ENCODE measurements at regions not wholly inside any gene's neighbourhood (a gene's known extent, or its start where the extent isn't known, plus 50 kb on each side); places are given as distances from the start of the nearest gene placed in this dataset.

- Histone ChIP-seq H3K27me3 (ENCODE audit: insufficient read depth, low read length) (no peaks in the 10 kb centered on the region), H3K36me3 (ENCODE audit: insufficient read depth, low read length) (no peaks in the 10 kb centered on the region), H3K4me3 (ENCODE audit: low read length) (no peak overlapping the region), H3K27ac (ENCODE audit: low read depth, low read length) (no peak overlapping the region), H3K9me3 (ENCODE audit: insufficient read depth, low read depth, low read length) (peaks cover 3% of the 10 kb centered on the region; the same call in 1 of the 2 replicates), H3K4me1 (ENCODE audit: insufficient read depth, low read length) (no peaks in the 10 kb centered on the region), H3K9ac (ENCODE audit: low read depth, low read length) (no peak overlapping the region)
- WGBS: 61% methylated on average over 3 of the region's 3 CpGs
Measured at GRCh38 chr4:153844144-153844543, 55.3 kb upstream of the SFRP2 start.

Data from HUES64 (cell line).